Activated CD8-positive, alpha-beta memory T cell treated with anti-CD3 and anti-CD28 coated beads, Interleukin-2, amount 50 U/mL, for 24 hours (primary cell): ENCODE measurements at regions not wholly inside any gene's neighbourhood (a gene's known extent, or its start where the extent isn't known, plus 50 kb on each side); places are given as distances from the start of the nearest gene placed in this dataset.

Experiments
- DNase-seq: peaks from one replicate; pipeline ENCODE4 v3.0.0-alpha.2; 2020; ENCODE audit errors: extremely low read depth

DNA sequence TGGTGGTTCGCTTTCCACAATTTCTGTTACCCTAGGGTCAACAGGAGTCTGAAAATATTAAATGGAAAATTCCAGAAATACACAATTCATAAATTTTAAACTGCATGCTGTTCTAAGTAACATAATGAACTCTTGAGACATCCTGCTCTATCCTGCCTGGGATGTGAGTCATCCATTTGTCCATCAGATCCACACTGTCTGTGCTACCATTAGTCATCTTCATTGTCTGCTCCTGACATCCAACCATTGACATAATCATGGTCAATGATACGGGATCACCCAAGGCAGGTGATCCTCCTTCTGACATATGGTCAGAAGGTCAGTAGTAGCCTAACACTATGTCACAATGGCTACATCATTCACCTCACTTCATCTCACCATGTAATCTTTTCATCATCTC lies 276.7 kb upstream of the KIF2A start:
- DNase-seq: no peak

GRCh38 chr5:62030326-62030725 lies 275.7 kb upstream of the KIF2A start:
- DNase-seq: no peak

GRCh38 chr5:62038024-62038423 lies 268.0 kb upstream of the KIF2A start:
- DNase-seq: no peak

- DNase-seq: no peak
These were observed 264.8 kb upstream of the KIF2A start for GRCh38 chr5:62041156-62041756.

GRCh38 chr5:62042007-62042406 lies 264.0 kb upstream of the KIF2A start:
- DNase-seq: no peak

DNA sequence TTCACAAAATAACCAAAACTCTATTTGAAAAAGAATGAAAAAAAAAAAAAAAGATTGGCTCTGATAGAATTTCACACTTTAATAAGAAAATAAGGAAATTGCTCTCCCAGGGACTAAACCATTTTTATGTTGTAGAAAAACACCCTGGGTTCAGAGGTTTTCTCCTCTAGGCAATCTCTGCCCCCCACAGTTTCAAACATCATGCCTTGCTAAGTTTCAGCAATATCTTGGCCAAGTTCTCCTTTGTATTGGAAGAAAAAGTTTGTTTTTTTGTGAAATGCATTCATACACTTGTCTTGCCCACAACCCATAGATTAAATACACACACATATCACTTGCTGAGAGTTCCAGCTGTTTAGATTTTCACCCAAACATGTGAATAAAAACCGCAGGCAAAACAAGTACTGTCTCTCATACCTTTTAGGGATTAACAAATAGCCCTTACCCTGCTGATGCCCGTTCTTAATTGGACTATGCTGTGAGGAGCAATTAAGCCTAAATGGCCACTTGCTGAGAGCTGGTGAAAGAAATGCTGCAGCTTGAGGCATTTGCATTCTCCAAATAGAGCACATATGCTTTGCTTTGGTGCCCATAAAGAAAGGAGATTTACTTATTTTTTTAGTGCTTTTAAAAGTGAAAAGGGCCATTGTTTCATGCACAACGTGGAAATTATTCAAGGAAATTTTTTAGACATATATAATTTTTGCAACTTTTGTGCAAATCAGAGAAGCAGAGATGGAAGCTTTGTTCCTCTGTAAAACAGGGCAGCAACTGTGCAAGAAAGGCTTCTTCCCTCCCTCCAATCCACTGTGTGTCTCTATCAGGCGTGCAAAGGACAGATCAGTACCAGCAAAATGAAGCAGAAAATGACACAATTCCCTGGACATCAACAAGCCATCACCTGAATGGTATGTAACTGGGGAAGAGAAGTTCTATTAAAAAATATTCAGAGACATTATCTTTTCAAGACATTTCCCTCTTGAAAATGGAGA lies 262.4 kb upstream of the KIF2A start:
- DNase-seq: no peak

DNA sequence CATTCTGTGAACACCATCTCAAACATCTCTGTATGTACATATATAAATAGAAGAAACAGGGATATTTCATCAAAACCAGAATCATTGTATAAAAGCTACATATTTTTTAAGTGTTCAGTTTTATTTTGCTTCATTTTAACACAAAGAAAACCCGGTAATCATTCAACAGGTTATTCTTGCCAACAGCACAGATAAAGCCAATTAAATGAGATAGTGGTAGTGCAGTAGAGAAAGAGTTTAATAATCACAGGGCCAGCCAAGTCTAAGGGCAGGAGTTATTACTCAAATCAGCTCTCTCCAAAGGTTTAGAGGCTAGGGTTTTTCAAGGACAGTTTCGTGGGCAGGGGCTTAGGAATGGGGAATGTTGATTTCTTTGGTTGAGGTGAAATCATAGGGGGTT lies 261.0 kb upstream of the KIF2A start:
- no peak for DNase-seq

DNA sequence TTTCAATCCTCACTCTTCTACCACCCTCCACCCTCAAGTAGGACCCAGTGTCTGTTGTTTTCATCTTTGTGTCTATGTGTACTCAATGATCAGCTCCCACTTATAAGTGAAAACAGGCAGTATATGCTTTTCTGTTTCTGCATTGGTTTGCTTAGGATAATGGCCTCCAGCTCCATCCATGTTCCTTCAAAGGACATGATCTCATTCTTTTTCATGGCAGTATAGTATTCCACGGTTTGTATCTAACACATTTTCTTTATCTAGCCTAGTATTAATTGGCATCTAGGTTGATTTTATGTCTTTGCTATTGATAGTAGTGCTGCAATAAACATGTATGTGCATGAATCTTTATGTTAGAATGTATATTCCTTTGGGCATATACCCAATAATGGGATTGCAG lies 259.8 kb upstream of the KIF2A start:
- no peak for DNase-seq

DNA sequence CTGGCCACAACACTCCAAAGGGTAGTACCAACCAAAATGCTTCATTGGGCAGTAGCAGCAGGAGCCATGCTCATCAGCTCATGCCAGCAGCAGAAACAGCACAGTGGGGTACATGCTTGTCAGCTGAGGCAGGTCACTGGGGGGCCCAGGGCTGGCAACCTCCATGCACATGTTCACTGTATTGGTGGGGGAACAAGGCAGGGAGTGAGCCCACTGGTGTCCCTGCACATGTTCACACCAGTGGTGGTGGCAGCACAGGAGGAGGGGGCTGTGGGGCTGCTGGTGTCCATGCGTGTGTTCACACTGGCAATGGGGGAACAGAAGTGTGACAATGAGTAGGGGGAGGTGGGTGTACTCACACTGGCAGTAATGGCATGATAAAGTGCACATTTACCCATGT lies 254.3 kb upstream of the KIF2A start:
- no peak for DNase-seq

DNA sequence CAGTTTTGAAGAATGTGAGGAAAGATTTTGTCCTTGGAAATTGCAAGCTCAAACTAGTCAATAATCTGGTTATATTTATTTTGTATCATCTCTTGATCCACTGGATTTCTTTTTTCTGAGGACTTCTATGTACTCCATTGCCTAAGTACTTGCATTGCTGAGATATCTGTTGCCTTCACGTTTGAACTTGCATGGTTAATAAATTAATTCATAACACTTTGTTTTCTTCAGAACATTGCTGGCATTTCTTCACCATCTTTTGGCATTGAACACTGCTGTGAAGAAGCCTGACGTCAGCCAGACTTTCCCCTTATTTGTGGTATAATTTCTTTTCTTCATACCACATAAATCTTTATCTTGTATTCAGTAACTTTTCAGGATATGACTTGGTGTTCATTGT lies 246.0 kb upstream of the KIF2A start:
- no peak for DNase-seq

GRCh38 chr5:62065050-62065449 lies 241.0 kb upstream of the KIF2A start:
- no peak for DNase-seq

GRCh38 chr5:62066761-62067277 lies 239.2 kb upstream of the KIF2A start:
- DNase-seq: no peak

GRCh38 chr5:62068554-62068953 lies 237.5 kb upstream of the KIF2A start:
- DNase-seq: no peak

DNA sequence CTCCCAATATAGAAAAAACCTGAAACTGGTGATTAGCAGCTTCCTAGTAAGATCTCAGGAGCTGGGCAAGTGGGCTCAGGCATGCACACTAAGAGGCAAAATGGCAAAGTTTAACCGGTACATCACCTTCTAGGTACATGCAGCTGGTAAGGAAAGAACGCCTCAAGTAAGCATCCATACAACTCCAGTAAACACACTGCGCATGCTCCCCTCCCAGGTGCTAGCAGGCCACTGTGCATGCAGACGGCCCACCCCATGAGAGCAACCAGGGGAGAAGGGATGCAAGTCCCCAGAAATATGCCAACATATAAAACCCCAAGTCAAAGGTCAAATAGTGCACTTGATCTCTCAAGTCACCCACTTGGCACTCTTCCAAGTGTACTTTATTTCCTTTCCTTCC lies 228.6 kb upstream of the KIF2A start:
- DNase-seq: no peak

- no peak for DNase-seq
These were observed 228.0 kb upstream of the KIF2A start for GRCh38 chr5:62077823-62078550.

GRCh38 chr5:62082370-62082801 lies 223.6 kb upstream of the KIF2A start:
- no peak for DNase-seq

DNA sequence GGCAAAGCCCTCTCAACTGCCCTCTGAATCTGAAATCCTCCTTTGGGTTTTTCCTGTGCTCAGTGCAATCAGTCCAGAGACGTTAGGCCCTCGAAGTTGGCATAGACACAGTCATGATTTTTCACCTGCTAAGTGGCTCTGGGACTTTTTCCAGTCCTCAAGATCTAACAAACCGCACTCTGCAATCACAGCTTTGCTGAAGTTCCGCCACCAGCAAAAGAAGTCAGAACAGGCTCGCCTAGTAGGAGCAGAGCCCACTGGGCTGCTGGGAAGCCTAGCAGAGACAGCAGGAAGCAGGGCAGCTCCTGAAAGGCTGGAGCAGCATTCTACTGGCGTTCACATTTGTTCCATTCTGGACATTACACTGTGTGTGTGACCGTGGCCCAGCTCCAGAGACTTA lies 222.8 kb upstream of the KIF2A start:
- no peak for DNase-seq

DNA sequence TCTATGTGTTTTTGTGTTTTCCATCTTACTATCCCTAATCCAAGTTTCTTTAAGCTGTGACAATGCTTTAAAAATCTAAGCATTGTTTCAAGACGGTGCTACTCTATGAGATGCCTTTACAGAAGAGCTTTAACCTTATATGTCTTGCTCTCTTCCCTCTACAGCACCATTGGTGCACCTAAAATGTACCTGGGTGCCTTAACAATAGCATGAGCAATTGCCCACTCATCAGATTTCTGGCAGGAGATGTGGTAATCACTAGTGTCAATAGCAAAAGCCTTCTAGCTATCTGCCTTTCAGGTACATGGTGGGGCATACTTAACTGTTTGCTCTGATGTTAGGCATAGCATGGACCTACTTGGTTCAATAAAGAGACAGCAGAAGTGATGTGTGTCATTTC lies 222.3 kb upstream of the KIF2A start:
- DNase-seq: no peak

DNA sequence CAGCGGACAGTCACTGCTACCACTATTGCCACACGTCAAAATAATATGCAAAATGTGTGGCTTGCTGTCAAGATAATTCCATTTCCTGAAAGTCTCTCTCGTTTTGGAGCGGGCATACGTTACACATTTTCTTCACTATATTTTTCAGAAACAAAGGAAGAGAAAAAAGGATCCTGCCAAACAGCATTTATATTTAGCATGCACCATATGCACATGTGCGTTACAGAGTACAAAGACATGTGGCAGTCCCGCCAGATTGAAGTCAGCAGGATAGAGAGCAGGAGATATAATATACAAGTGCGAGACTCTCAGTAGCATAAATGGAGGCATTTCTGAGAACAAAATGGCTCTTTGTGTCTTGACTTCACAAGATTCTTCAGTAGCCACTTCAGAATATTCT lies 221.6 kb upstream of the KIF2A start:
- DNase-seq: no peak

DNA sequence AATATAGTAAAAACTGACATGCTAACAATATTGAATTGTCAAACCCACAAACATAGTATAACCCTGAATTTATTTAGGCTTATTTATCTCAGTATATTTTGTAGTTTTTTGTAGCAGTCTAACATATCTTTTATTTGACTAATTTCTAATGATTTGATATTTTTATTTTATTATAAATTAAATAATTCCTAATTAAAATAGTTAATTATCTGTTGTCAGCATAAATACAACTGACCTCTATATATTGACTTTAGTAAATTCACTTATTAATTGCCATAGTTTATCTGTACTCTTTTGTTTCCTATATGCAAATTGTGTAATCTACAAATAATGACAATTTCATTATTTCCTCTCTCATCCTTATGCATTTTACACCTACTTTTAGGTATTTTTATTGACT lies 215.1 kb upstream of the KIF2A start:
- no peak for DNase-seq

DNA sequence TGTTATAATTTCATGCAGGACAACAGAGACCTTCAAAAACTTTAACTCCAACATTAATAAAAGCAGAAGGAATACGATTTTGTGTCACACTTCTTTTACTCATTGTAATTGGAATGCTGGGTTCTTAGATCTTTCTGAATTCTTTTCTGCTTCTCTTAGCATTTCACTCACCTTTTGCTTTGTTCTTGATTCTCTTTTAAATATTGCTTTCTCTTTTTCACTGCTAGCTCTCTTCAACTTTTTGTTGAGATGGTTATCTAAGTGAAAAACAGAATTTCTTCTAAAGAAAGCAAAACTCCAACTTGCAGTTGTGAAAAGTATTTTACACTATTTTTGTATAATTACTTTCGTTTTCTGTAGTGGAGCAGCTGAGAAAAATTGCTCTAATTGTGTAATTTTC lies 212.6 kb upstream of the KIF2A start:
- DNase-seq: no peak

- DNase-seq: no peak
These were observed 212.0 kb upstream of the KIF2A start for GRCh38 chr5:62093976-62094375.
